ENCODE measurements at regions not wholly inside any gene's neighbourhood (a gene's known extent, or its start where the extent isn't known, plus 50 kb on each side); places are given as distances from the start of the nearest gene placed in this dataset.

DNA sequence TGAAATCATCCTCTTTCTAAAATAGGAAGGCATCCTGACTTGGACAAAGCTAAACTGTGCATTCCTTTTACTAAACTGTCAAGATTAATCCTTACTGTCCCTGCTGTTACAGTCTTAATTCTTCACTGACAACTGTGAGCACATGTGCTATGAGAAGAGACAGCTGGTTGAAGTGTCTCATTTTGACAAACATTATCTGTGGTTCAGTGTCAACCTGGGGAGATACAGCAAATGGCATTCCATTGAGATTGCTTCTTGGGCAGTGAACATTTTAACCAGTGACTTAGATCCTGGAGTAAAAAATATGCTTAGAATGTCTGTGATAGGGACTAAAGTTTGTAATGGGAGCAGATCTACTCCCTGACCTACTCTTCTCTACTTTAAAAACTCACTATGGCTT is 552.6 kb upstream of the ATP2B1 start:
- intact Hi-C loops (cut with DNase I) = no loop called here
- ATAC-seq (no peak), DNase-seq (ENCODE audit: missing footprints) (no peak)

DNA sequence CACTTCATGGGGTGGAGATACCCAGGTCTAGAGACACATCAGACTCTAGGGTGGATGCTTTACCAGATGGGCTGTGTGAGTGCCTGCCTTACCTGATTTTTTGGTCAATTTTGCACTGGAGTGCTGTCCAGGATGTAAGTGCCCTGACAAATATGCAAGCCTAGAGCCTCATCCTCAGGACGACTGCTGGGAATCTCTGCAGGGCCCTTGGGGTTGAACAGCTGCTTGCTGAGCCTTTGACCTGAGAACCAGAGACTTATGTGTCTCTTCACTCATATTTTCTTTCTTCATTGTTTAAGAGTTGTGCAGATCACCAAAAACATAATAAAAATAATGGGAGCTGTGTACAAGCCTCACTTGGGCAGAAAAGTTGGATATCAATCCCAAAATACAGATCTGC is 551.5 kb upstream of the ATP2B1 start:
- ATAC-seq (no peak), DNase-seq (ENCODE audit: missing footprints) (no peak)
- intact Hi-C loops (cut with DNase I) = no loop called here

- intact Hi-C loops (cut with DNase I) = no loop called here
- no peak for DNase-seq (ENCODE audit: missing footprints)
- ATAC-seq = no peak
Measured at GRCh38 chr12:90257927-90258624, 549.4 kb upstream of the ATP2B1 start.

- intact Hi-C loops (cut with DNase I) = no loop called here
- ATAC-seq (no peak), DNase-seq (ENCODE audit: missing footprints) (no peak)
Measured at GRCh38 chr12:90254796-90255195, 546.2 kb upstream of the ATP2B1 start.

GRCh38 chr12:90253674-90254181 is 545.1 kb upstream of the ATP2B1 start:
- intact Hi-C loops (cut with DNase I) = no loop called here
- ATAC-seq (peak; percentile 96), DNase-seq (ENCODE audit: missing footprints) (peak; percentile 78)

DNA sequence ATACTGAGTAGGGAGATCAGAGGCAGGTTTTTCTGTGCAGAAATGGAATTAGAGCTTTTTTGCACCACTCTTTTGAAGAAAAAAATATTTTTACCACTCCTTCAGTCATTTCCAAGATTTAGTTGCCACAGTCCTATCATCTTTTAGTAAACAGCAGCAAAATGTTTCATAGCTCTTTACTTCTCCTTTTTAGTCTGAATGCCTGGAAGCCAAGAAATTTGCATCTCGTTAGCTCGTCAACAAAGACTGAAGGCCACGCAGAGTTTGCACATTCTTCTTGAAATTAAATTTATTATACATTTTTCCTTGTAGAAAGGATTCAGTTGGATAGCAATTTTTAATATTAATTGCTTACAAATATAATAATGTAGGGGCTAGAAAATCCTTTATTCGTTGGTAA is 544.5 kb upstream of the ATP2B1 start:
- intact Hi-C loops (cut with DNase I) = no loop called here
- ATAC-seq (no peak), DNase-seq (ENCODE audit: missing footprints) (no peak)

- intact Hi-C loops (cut with DNase I) = no loop called here
- ATAC-seq (peak; percentile 84), DNase-seq (ENCODE audit: missing footprints) (no peak)
Measured at GRCh38 chr12:90250766-90251165, 542.1 kb upstream of the ATP2B1 start.

GRCh38 chr12:90250042-90250441 is 541.4 kb upstream of the ATP2B1 start:
- no peak for DNase-seq (ENCODE audit: missing footprints)
- ATAC-seq = no peak
- intact Hi-C loops (cut with DNase I) = no loop called here

DNA sequence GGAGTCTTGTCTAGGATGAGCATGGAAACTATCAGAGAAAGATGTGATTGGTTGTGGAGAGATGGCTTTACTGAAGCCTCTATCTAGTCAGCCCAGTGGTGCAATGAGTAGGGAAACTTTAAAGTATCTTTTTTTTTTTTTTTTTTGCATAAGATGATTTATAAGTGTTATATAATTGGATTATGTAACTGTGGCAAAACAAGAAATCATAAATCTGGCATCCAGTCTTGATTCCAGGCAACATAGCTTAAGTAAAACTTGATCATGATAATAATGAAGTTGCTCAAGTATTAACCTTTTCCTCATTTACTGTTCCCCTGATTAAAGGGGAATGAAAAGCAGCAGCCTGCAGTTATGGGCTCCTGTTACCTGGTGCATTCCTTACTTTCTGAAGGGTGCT is 538.0 kb upstream of the ATP2B1 start:
- DNase-seq (ENCODE audit: missing footprints) = no peak
- no peak for ATAC-seq
- intact Hi-C loops (cut with DNase I) = no loop called here

DNA sequence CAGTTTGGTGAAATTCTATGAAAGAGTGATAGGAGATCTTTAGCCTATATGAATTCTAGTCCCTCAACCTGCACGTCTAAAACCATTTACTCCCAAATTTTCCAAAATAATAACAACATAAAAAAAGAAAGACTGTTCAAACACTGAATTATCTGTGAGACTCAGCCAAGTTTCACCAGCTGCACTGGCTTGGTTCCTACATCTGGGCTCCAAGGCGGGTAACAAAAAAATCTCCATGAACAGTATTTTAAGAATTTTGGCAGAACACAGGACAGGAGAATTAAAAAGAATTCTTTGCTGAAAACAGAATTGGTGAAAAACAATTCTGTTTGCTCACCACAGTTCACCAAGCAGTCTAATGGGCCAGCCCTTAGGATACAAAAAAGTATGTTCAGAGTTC is 536.8 kb upstream of the ATP2B1 start:
- DNase-seq (ENCODE audit: missing footprints) (no peak), ATAC-seq (no peak)
- intact Hi-C loops (cut with DNase I) = no loop called here

DNA sequence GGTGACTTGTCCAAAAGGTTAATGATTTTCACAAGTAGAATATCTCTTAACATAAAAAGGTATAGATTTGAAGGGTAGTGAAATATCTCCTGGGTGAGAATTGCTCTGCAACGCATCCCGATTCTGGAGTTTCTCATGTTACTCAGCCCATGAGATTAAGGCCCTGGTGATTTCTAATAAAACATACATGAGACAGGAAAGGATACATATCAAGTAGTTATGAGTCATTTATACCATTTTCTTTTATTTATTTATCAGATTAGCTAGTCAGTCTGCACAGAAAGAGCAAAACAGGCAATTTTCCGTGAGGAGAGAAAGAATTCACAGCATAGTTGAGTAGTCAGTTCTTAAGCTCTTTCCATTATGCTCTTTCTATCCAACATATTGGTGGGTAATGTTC is 535.6 kb upstream of the ATP2B1 start:
- DNase-seq (ENCODE audit: missing footprints) (no peak), ATAC-seq (no peak)
- intact Hi-C loops (cut with DNase I) = no loop called here

DNA sequence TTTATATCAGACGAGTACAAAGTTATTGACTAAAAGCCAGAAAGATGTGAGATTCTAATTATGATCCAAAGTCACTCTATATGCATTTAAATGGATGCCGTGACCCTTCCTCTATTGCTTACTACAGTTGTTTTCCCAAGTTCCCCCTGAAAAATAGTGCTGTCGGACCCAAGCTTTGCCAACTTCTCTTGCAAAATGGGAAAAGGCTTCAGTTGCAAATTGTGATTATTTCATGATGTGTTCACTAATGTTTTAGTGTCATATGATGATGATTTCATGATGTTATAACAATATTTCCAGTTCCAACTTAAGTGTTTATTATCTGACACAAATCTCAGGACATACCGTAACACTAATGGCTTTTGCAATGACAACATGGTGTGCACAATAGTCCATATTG is 534.6 kb upstream of the ATP2B1 start:
- DNase-seq (ENCODE audit: missing footprints) (no peak), ATAC-seq (no peak)
- intact Hi-C loops (cut with DNase I) = no loop called here

GRCh38 chr12:90239732-90240260 is 531.2 kb upstream of the ATP2B1 start:
- ATAC-seq = no peak
- DNase-seq (ENCODE audit: missing footprints) = no peak

DNA sequence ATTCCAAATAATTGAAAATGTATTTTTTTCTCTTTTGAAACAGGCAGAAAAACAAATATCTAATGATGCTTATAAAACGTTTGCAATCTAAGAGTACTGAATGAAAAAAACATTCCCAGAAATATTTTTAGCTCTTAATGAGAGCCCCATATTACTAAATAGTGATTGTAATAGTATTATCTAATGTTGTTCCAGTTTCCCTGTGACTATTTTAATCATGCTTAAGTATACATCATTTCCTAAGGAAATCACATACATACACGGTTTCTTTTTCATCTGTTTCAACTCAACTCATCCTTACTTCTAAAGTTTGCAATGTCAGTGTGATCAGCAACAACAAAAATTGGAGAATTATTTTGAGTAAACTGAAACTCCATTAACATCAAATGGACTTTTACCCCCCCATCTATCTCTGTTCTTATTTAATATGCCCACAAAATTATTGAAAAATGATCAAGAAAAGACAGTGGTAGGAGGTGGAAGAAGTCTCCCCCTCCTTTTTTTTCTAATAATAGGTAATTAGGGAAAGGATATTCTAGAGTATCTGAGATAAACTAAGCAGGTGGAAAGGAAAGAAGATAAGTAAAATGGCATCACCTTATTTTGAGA is 530.1 kb upstream of the ATP2B1 start:
- intact Hi-C loops (cut with DNase I) = no loop called here
- DNase-seq (ENCODE audit: missing footprints) (no peak), ATAC-seq (no peak)

More at GRCh38 chr12:90239732-90240260, 531.2 kb upstream of the ATP2B1 start:
- intact Hi-C loops (cut with DNase I) = no loop called here

DNA sequence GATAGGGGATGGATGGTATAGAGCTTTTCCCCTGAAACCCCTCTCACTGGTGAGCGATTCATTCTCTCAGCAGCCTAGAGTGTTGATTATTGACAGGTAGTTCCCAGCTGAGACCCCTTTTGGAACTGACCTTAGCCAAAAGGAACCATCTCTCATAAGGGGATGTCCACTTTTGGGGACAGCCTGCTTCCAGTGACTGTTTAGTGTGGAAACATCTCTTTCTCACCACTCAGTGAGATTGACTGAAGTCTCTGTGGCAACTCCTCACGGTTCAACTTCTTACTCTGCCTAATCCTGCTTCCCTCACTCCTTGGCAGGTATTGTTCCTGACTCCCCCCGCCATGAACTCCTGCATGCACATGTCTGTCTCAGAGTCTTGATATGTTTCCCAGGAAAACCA is 529.2 kb upstream of the ATP2B1 start:
- DNase-seq (ENCODE audit: missing footprints) = no peak
- intact Hi-C loops (cut with DNase I) = no loop called here
- ATAC-seq = no peak

GRCh38 chr12:90235642-90236041 is 527.0 kb upstream of the ATP2B1 start:
- ATAC-seq = no peak
- intact Hi-C loops (cut with DNase I) = no loop called here
- DNase-seq (ENCODE audit: missing footprints) = no peak

- DNase-seq (ENCODE audit: missing footprints) (no peak), ATAC-seq (no peak)
- intact Hi-C loops (cut with DNase I) = no loop called here
Measured at GRCh38 chr12:90234472-90234871, 525.8 kb upstream of the ATP2B1 start.

- DNase-seq (ENCODE audit: missing footprints) = no peak
- intact Hi-C loops (cut with DNase I) = no loop called here
- ATAC-seq = no peak
Measured at GRCh38 chr12:90233168-90234100, 524.8 kb upstream of the ATP2B1 start.

GRCh38 chr12:90229407-90230170 is 521.0 kb upstream of the ATP2B1 start:
- no peak for DNase-seq (ENCODE audit: missing footprints)
- intact Hi-C loops (cut with DNase I) = no loop called here
- ATAC-seq = no peak
